HG03342 (cell line): ENCODE measurements at regions not wholly inside any gene's neighbourhood (a gene's known extent, or its start where the extent isn't known, plus 50 kb on each side); places are given as distances from the start of the nearest gene placed in this dataset.
A peak's percentile ranks its signal among the peaks of the same experiment; 100 is the strongest.
"Not testable (repeated sequence)": the region's sequence is repeated elsewhere in the genome, so short reads cannot be mapped to it uniquely, and the experiment has no call there.

ENCODE experiments used
- ATAC-seq: cut with Tn5 transposase; IDR thresholded peaks from one replicate; pipeline ENCODE4 v1.9.1; 2021; ENCODE audit warnings: mild to moderate bottlenecking, moderate library complexity; ENCODE audit not compliant: unreplicated experiment

GRCh38 chr3:140752499-140752898, 74.6 kb downstream of the TRIM42 start:
- ATAC-seq: no peak

- peak; percentile 57 for ATAC-seq
Observed at GRCh38 chr3:140753865-140754754, 76.2 kb downstream of the TRIM42 start.

GRCh38 chr3:140754936-140755335, 77.1 kb downstream of the TRIM42 start:
- ATAC-seq: no peak

- peak; percentile 64 for ATAC-seq
Observed at GRCh38 chr3:140756240-140757016, 78.6 kb downstream of the TRIM42 start.

- ATAC-seq: no peak
Observed at GRCh38 chr3:140758791-140759444, 81.1 kb downstream of the TRIM42 start.

- no peak for ATAC-seq
Observed at GRCh38 chr3:140760324-140761075, 82.6 kb downstream of the TRIM42 start.

- ATAC-seq: no peak
Observed at GRCh38 chr3:140761076-140761639, 83.3 kb downstream of the TRIM42 start.

- ATAC-seq: no peak
Observed at GRCh38 chr3:140762746-140763145, 84.9 kb downstream of the TRIM42 start.

GRCh38 chr3:140763532-140763931, 85.7 kb downstream of the TRIM42 start:
- ATAC-seq: no peak

GRCh38 chr3:140765246-140765645, 87.4 kb downstream of the TRIM42 start:
- ATAC-seq: no peak

- no peak for ATAC-seq
Observed at GRCh38 chr3:140766465-140766864, 88.6 kb downstream of the TRIM42 start.

- ATAC-seq: no peak
Observed at GRCh38 chr3:140767566-140767965, 89.7 kb downstream of the TRIM42 start.

- no peak for ATAC-seq
Observed at GRCh38 chr3:140768941-140769340, 91.1 kb downstream of the TRIM42 start.

GRCh38 chr3:140769951-140770350, 92.1 kb downstream of the TRIM42 start:
- no peak for ATAC-seq

GRCh38 chr3:140770977-140771667, 93.3 kb downstream of the TRIM42 start:
- no peak for ATAC-seq

- ATAC-seq: no peak
Observed at GRCh38 chr3:140777631-140778233, 99.9 kb downstream of the TRIM42 start.

- ATAC-seq: no peak
Observed at GRCh38 chr3:140791368-140791767, 113.5 kb downstream of the TRIM42 start.

GRCh38 chr3:140794507-140794906, 116.6 kb downstream of the TRIM42 start:
- ATAC-seq: no peak

- ATAC-seq: not testable (repeated sequence)
Observed at GRCh38 chr3:140802898-140803297, 125.0 kb downstream of the TRIM42 start.
